HG03571 (cell line): ENCODE measurements at regions not wholly inside any gene's neighbourhood (a gene's known extent, or its start where the extent isn't known, plus 50 kb on each side); places are given as distances from the start of the nearest gene placed in this dataset.

Experiments used
- ATAC-seq: cut with Tn5 transposase; IDR thresholded peaks from one replicate; pipeline ENCODE4 v1.9.1; 2021; ENCODE audit not compliant: unreplicated experiment

GRCh38 chr4:28536124-28536523, 1675.5 kb downstream of the STIM2 start:
- no peak for ATAC-seq

GRCh38 chr4:28545986-28546385, 1685.3 kb downstream of the STIM2 start:
- no peak for ATAC-seq

DNA sequence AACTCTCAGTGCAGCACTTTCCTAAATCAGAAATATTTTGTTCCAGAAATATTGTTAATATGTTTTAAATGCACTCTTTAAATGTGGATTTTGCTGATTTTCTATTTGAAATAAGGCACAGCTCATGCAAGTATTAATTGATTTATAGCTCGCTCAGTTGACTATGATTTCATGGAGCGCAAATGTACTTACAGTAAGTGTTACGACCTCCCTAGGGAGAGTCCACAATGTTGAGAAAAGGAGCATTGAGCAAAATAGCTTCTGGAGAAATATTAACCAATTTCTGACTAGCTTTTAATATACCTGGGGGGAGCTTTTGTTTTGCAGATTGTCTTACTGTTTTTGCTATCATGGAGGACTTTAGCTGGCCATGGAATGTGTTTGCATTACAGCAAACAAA, 1687.5 kb downstream of the STIM2 start:
- no peak for ATAC-seq

DNA sequence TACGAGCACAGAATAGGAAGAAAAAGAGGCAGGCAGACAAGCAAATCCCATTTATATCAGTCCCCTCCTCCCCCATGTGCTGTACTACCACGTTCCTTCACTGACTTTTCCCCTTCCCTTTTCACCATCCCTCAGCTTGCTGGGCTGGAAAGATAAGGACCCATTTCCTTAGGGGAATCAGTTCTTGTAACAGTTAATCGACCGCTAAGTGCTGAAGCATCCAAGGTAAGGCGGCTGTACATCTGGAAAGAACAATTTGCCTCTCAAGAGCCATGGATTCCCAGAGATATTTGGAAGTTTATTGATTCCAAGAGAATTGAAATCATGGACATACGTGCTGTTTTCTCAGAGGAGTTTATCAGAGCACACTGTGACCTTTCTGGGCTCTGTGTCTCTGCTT, 1688.0 kb downstream of the STIM2 start:
- no peak for ATAC-seq

GRCh38 chr4:28555866-28556265, 1695.2 kb downstream of the STIM2 start:
- no peak for ATAC-seq

DNA sequence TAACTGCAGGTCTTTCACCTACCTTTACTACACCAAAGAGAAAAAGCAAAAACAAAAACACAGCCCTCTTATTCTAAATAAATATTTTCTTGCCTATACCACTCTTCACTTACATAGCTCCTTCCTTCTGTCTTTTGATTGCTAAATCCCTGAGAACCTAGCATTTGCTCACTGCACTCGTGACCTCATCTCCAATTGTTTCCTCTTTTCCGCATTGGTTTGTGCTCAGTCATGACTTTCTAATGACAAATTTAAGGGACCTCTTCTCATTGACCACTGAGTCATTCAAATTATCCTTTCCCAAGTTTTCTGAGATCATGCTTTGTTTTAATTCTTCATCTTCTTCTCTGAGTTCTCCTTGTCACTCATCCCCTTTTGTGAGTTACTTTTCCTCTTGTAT, 1697.1 kb downstream of the STIM2 start:
- ATAC-seq = no peak

- ATAC-seq = no peak
Observed at GRCh38 chr4:28558895-28559294, 1698.3 kb downstream of the STIM2 start.

DNA sequence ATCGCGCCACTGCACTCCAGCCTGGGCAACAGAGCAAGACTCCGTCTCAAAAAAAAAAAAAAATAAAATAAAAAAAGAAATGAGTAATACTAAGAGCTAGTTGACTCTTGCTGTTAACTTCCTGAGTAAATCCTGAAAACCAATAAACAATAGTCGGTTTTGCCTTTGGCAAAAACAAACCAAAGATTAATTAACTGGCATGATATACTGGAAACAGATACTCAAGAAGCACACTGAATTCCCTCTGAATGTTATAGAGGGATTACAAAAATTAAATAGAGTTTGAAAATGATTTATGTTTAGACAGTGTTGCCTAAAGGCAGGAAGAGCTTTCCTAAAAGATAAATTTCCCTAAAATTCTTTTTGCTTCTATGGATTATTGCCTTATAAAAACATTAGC, 1702.3 kb downstream of the STIM2 start:
- no peak for ATAC-seq

DNA sequence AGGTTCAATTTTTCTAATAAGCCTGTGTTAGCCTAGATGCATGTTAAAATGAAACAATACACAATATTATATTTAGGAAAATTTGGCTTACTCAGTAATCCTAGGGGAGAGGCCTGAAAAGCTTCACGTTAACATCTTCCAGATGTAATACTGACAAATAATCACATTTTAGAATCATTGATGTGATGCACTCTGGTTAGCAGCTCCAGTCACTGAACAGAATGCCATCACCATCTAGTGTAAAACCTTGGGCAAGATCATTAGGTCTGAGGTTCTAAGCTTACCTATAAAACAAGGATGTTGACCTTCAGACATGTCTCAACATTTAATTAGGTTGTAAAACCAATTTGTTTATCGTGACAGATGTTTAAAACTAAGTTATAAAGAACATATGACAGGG, 1704.8 kb downstream of the STIM2 start:
- no peak for ATAC-seq

- ATAC-seq = no peak
Observed at GRCh38 chr4:28600958-28601357, 1740.3 kb downstream of the STIM2 start.

DNA sequence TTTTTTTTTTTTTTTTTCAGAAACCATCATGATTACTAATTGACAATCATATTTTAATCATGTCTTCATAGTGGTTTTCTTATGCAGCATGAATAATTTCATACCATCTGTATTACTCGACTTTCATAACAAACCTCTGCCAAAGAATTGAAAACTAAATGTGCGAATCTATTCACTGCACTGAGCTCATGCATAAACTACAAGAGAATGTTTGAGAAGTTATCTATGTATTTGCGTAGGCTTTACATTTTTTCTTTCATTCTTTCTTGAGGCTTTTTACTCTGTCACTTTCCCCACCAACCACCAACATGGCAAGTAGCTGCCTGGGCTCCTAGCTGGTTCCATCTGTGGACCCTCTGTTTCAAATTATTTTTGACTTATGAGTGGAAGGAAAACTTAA, 1761.0 kb downstream of the STIM2 start:
- ATAC-seq = no peak

GRCh38 chr4:28636971-28637370, 1776.3 kb downstream of the STIM2 start:
- no peak for ATAC-seq

GRCh38 chr4:28639747-28640146, 1779.1 kb downstream of the STIM2 start:
- no peak for ATAC-seq

GRCh38 chr4:28654618-28655017, 1794.0 kb downstream of the STIM2 start:
- ATAC-seq = no peak

- ATAC-seq = no peak
Observed at GRCh38 chr4:28665306-28665705, 1804.7 kb downstream of the STIM2 start.

DNA sequence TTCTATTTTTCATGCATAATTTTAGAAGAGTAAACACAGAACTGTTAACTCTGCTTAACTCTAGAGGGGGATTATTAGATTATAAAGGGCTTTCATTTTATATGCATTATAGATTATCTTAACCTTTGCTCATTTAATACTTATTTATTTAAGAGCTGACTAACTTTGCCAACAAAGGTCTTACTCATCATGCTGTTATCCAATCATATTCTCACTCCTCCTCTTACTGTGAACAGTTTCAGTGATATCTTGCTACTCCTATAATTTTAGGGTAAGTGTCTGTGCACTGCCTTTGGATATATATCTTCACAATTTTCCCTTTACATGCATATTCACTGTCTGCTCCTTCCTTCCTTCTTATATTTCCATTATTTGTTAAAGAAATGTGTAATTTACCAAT, 1814.9 kb downstream of the STIM2 start:
- ATAC-seq = no peak

- ATAC-seq = no peak
Observed at GRCh38 chr4:28677808-28678207, 1817.2 kb downstream of the STIM2 start.

- no peak for ATAC-seq
Observed at GRCh38 chr4:28682847-28683246, 1822.2 kb downstream of the STIM2 start.

GRCh38 chr4:28686618-28687017, 1826.0 kb downstream of the STIM2 start:
- no peak for ATAC-seq

DNA sequence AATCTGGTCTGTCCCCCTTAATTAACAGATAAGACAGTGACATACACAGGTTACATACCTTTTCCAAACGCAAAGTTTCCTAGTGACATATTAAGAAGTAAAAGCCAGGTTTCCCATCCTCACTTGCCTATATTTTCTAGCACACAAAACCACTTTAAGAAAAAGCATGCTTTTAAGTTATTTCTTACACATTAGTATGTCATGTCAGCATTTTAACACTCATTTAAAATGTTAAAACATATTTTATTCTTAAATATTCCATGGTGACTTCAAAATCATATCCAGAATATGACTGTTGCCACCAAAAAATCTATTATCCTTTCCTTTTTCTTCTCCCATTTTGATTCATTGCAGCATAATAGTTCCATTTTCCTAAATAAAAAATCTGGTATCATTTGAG, 1830.2 kb downstream of the STIM2 start:
- no peak for ATAC-seq

- ATAC-seq = no peak
Observed at GRCh38 chr4:28702571-28702970, 1841.9 kb downstream of the STIM2 start.

DNA sequence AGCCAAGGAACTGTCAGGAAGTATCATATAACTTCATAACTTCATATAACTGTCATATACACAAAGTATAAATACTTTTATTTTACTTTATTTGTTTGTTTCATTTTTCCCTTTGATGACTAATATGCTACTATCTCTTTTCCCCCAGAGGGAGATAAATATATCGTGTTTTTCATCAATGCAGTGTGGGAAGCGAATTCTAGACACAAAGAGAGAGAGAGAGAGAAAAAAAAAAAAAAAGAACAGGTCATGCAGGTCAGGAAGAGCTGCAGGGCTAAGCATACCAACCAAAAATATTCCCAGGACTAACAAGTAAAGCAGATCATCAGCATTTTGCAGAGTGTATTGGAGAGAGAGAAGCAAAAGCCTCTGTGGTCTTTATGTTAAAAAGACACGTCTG, 1849.2 kb downstream of the STIM2 start:
- no peak for ATAC-seq

DNA sequence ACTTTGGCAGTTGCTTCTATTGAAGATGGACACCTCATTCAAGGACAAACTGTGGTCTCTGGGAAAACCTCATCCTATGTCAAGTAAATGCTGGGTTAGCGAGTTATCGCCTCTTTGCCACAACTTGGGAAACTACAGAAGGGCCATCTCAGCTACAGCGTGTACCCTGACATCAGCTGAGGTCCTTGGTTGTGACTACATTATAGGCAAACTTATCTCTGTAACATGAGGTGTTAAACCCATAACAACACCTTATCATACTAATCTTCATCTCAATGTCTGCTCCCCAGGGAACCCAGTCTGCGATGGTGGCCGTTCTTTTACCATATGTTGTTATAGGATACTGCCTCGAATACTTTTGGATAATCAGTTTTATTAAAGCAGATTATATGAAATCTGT, 1862.7 kb downstream of the STIM2 start:
- ATAC-seq = no peak

DNA sequence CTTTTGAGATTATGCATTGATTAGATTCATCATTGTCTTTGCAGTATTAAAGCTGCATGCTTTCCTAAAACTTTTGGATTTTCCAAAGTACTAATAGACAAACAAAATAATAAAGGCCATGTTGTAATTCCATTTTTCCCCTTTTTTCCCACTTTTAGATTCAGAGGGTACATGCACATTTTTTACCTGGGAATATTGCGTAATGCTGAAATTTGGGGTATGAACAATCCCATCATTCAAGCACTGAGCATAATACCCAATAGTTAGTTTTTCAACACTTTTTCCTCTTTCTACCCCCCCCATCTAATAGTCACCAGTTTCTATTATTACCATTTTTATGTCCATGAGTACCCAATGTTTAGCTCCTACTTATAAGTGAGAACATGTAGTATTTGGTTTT, 1863.6 kb downstream of the STIM2 start:
- ATAC-seq = no peak
